ENCODE measurements at regions not wholly inside any gene's neighbourhood (a gene's known extent, or its start where the extent isn't known, plus 50 kb on each side); places are given as distances from the start of the nearest gene placed in this dataset.

- no peak for DNase-seq
Measured at GRCh38 chr4:71287305-71287704, 51.5 kb upstream of the SLC4A4 start.

- no peak for DNase-seq
Measured at GRCh38 chr4:71288875-71289274, 49.9 kb upstream of the SLC4A4 start.

Measured in activated T-cell treated with anti-CD3 and anti-CD28 coated beads, Interleukin-2, amount 50 U/mL, for 48 hours (primary cell).